NCI-H1436 (cell line): ENCODE measurements at regions not wholly inside any gene's neighbourhood (a gene's known extent, or its start where the extent isn't known, plus 50 kb on each side); places are given as distances from the start of the nearest gene placed in this dataset.
"Not testable (repeated sequence)": the region's sequence is repeated elsewhere in the genome, so short reads cannot be mapped to it uniquely, and the experiment has no call there.

Source experiments
- DNase-seq: peaks from one replicate; lab custom pipeline; 2025; lab: John Stamatoyannopoulos, UW

GRCh38 chr17:70934835-70935234 is 765.5 kb downstream of the KCNJ2 start:
- DNase-seq: no peak

GRCh38 chr17:70936724-70937123 is 767.4 kb downstream of the KCNJ2 start:
- no peak for DNase-seq

DNA sequence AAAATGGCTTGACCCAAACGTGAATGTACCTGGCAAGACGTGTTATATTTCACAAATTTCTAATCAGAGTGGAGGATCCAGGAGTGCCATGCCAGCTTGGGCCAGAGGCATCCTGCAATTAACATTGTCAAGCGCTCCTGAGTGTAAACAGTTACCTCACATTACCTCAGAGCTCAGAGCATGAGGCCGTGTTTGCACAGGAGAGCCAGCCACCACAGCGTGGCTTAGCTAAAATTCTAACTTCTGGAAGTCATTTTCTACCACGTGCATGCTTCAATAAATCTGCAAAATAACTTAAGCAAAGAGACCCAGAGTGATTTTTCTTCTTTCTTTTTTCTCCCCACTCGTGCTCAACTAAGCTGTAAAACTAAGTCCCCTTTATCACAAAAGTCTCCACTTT is 769.0 kb downstream of the KCNJ2 start:
- DNase-seq: no peak

- no peak for DNase-seq
These were observed 776.1 kb downstream of the KCNJ2 start for GRCh38 chr17:70945386-70945785.

DNA sequence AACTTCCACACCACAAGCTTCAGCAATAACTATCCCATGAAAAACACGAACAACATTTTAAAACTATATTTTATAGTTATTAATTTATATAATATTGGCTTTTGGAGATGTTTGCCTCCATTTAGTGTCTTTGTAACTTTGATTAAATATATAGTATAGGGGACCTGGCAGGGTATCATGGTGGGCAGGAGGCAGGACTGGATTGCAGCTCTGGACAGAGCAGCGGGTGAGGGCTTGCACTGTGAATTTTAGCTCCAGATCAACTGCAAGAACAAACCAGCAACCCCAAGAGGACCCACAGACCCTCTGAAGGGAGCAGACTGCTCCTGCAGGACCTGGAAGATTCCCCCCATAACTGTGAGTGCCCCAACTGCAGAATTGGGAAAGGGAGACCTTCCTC is 777.9 kb downstream of the KCNJ2 start:
- DNase-seq: no peak

GRCh38 chr17:70947636-70948565 is 778.6 kb downstream of the KCNJ2 start:
- DNase-seq: no peak

DNA sequence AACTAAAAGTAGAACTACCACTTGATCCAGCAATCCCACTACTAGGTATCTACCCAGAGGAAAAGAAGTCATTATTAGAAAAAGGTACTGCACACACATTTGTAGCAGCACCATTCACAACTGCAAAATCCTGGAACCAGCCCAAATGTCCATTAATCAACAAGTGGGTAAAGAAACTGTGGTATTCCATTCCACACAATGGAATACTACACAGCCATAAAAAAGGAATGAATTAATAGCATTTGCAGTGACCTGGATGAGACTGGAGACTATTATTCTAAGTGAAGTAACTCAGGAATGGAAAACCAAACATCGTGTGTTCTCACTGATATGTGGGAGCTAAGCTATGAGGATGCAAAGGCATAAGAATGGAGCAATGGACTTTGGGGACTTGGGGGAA is 783.8 kb downstream of the KCNJ2 start:
- not testable (repeated sequence) for DNase-seq

DNA sequence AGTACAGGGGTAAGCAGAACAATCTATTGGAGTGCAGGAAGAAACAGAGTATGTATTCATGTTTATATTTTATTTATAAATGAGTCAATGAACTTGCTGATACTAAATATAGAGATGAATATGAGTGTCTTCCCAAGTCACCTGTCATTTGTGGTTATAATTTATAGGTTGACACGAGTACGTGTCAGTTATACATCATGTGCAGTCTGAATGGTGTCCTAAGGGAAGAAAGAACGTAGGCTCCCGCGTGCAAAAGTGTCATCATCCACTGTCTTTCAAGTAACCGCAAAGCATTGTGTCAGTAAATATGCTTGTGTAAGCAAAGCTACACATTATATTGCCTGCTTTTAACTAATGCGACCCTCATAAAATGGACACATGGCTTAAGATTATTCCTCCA is 786.1 kb downstream of the KCNJ2 start:
- DNase-seq: no peak

DNA sequence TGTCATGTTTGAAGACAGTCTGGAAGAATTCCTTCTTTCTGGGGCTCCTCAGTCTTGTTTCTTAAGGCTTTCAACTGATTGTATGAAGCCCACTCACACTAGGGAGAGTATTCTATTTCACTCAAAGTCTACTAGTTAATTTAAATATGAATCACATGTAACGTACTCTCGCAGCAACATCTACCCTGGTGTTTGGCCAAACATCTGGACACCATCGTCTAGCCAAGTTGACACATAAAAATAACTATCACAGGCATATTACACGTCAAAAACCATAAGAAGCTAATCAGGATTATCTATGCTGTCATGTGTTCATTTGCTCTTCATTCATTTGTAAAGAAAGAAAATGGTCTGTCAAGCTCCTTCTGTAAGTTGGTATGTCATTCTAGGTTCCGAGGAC is 787.4 kb downstream of the KCNJ2 start:
- no peak for DNase-seq

- no peak for DNase-seq
These were observed 792.0 kb downstream of the KCNJ2 start for GRCh38 chr17:70961341-70961740.

DNA sequence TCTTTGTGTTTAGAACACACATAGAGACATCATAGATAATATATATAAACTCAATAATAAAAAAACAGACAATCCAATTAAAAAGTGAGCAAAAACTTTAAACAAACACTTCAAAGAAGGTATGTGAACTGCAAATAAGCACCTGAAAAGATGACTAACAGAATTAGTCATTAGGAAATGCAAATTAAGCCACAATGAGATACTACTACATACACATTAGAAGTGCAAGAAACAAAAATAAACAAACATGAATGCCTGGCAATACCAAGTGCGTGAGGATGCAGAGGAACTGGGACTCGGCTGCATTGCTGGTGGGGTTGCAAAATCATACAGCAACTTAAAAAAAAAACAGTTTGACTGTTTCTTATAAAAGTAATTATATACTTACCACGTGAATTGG is 799.0 kb downstream of the KCNJ2 start:
- no peak for DNase-seq

DNA sequence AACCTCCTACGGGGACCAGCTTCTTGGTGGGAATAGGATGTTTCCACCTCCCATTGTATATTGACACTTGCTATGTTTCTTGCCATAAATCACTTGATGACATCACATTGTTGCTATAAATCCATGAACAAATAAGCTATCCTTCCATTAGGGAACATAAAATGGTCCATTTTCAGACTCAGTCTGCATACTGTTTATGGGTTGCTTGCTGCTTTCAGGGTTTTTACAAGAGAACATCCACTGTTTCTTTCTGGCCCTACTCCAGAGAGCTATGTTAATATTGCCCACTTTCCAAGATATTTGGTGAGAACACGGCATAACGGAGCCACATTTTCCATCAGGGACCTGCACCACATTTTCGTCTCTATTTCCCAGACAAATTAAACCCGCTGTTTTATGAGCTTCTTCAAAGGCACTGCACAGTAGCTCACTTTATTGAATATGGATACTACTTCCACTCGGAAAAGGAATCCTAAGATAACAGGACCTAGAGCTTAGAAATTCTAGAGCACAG is 800.2 kb downstream of the KCNJ2 start:
- no peak for DNase-seq

GRCh38 chr17:70976447-70976846 is 807.1 kb downstream of the KCNJ2 start:
- no peak for DNase-seq

GRCh38 chr17:70984873-70985272 is 815.5 kb downstream of the KCNJ2 start:
- no peak for DNase-seq

DNA sequence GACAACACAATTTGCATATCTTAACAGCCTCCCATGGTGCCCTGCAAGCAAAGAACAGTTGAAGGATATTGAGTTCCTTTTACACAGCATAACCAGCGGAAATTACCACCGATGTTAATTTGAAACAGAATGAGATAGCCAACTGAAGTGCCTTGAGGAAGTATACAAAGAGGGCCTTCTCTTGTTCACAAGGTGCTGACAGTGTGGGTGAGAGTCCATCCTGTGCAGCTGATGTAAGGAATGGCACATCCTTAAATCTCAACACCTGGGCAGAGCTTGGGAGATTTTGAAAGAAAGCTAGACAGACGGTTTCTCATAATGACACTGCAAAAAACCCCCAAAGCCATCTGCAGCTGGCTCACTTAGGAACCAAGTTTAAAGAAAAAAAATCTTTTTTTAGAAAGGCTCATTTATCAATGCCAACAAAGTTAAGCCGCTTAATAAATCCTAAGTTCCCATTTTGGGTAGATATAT is 818.6 kb downstream of the KCNJ2 start:
- no peak for DNase-seq

- no peak for DNase-seq
These were observed 819.3 kb downstream of the KCNJ2 start for GRCh38 chr17:70988622-70989021.

GRCh38 chr17:70989280-70989679 is 819.9 kb downstream of the KCNJ2 start:
- DNase-seq: no peak

DNA sequence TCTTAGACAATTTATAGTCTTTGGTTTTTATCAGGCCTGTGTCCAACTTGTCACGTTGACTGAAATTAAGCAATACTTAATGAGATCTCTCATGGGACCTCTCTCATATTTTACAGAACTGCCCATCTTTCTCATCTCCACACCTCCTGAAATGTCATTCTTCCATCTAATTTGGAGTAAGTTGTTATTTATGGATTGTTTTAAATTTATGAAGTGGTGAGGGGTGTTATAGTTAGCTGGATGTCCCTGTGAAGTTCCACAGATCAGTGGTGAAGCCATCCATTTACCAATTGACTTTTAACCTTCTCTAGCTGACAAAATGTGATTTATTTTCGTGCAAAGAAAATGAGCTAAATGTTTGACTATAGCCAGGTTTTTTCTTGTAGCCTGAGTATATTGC is 824.9 kb downstream of the KCNJ2 start:
- no peak for DNase-seq

GRCh38 chr17:70995997-70996396 is 826.7 kb downstream of the KCNJ2 start:
- DNase-seq: no peak

- no peak for DNase-seq
These were observed 834.4 kb downstream of the KCNJ2 start for GRCh38 chr17:71003736-71004135.

GRCh38 chr17:71004413-71004812 is 835.1 kb downstream of the KCNJ2 start:
- DNase-seq: no peak

DNA sequence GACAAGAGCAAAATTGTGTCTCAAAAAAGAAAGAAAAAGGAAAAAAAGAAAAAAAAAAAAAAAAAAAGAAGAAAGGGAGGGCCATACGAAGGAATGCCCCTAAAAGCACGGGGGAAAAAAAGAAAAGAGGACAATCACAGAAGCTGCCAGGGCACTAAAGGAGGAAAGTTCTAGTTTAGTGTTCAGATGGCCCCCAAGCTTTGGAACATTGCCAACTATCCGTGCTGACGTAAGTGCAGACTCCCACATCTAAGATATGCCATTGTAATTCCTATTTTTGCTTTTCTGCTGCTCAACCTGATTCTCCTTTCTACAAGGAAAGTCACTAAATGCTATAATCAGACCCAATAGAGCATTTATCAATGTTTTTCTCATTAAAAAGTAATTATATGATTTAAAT is 842.1 kb downstream of the KCNJ2 start:
- no peak for DNase-seq

GRCh38 chr17:71019699-71020098 is 850.4 kb downstream of the KCNJ2 start:
- DNase-seq: no peak

DNA sequence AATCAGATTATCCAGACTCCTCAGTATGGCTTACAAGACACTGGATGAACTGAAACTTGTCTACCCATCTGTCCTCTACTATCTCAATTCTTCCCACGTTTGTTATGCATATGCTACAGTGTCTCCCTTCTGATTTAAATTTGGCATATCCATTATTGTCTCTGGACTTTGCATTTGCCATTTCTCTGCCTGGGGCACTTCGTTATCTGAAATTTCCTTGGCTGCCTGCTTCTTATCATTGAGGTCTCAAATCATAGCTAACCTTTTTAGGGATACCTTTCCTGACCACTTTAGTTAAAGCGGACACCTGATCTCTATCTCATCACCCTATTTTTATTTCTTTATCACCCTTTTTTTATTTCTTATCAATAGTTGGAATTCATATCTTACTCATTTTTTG is 853.4 kb downstream of the KCNJ2 start:
- no peak for DNase-seq
